ENCODE measurements at regions not wholly inside any gene's neighbourhood (a gene's known extent, or its start where the extent isn't known, plus 50 kb on each side); places are given as distances from the start of the nearest gene placed in this dataset.

- TF ChIP-seq CTCF (IDR thresholded peaks at IDR 0.05) = no peak
- TF ChIP-seq POLR2A (IDR thresholded peaks at IDR 0.05) = no peak
Measured at GRCh38 chr13:47457626-47458025, 543.4 kb downstream of the SUCLA2 start.
